ENCODE measurements at regions not wholly inside any gene's neighbourhood (a gene's known extent, or its start where the extent isn't known, plus 50 kb on each side); places are given as distances from the start of the nearest gene placed in this dataset.
"Not testable (repeated sequence)": the region's sequence is repeated elsewhere in the genome, so short reads cannot be mapped to it uniquely, and the experiment has no call there.

GRCh38 chr6:80641591-80641990 lies 535.1 kb downstream of the BCKDHB start:
- DNase-seq (ENCODE audit: low spot score) = no peak

DNA sequence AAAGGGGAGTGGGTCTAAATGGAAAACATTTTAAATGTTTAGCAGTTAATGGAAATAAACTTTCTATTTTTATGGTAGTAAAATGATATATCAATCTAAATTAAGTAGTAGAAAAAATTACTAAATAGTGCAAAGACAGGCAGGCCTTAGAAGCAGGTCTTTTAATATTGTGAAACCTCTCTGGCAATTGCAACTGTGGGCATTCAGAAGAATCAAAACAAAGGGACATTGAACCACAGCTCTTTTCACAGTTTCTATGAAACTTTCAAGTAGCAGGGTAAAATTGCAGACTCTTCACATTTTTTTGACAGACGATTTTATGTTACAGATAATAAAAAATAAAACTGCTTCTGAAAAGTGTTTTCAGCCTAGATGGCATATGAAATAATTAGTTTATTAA lies 533.7 kb downstream of the BCKDHB start:
- no peak for DNase-seq (ENCODE audit: low spot score)

DNA sequence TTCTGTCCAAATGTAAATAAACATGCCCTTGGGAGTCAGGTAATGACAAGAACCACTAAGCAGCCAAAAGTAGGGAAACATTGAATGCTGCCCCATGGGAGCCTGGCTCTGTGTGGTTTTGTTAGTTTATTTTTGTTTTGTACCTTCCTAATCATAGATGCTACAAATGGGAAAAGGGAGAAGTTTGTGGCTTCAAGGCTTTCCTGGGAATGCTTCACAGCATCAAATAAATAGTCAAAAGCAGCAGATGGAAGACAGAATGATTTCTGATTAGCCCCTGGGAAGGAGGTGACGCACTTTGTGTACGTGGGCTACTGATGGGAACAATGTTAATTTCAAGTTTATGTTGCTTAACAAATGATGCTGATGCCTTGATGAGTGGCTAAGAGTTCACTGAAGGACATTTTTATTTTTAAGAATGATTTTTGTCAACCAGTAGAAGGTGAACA lies 532.7 kb downstream of the BCKDHB start:
- no peak for DNase-seq (ENCODE audit: low spot score)

GRCh38 chr6:80638213-80639055 lies 532.0 kb downstream of the BCKDHB start:
- DNase-seq (ENCODE audit: low spot score) = peak; percentile 71

DNA sequence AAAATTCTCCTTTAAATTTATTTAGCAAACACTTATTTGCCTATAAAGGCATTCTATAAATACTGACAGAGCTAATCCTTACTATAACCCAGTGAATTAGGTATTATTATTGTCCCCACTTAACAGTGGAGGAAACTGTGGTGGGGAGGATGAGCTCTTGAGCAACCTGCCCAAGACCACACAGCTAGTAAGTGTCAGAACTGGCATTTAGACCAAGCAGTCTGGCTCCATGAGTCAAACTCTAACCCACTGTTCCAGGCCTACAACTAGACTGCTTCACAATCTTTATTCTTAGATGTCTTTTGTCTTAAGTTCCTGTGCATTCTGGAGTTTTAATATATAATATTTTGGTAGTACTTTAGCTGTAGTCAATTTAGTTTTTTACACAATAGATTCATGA lies 530.8 kb downstream of the BCKDHB start:
- DNase-seq (ENCODE audit: low spot score) = no peak

DNA sequence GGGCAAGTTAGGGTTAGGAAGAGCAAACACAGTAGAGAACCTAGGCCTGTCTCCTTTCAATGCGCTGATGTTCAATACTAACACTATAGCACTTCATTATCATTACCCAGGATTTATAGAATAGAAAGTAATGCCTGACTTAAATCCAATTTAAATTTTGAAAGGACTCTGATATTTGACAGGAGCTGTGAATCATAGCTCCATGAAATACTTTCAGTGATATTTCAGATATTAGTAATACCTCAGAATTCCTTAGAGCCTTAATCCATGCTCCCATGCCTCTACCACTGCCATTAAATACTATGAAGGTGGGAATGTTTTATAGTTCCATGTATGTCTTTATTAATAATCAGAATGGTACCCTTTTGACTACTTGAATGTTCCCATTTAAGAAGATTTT lies 530.2 kb downstream of the BCKDHB start:
- no peak for DNase-seq (ENCODE audit: low spot score)

DNA sequence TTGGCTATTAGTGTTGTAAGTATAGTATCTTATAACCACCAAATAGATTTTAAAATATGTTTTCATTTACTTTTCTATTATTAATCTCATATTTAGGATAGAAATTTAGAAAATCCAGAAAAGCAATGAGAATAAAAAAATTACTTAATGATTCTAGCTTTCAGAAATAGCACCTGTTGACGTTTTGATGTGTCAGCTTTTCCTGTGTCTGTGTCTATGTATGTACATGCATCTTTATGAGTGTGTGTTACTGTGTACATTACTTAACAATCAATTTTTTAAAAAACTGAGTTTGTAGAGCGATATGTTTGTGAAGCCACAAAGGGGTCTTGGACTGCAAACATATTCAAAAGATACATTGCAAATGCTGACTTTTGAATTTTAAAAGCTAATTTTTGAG lies 526.9 kb downstream of the BCKDHB start:
- no peak for DNase-seq (ENCODE audit: low spot score)

GRCh38 chr6:80625405-80625804 lies 518.9 kb downstream of the BCKDHB start:
- DNase-seq (ENCODE audit: low spot score) = no peak

GRCh38 chr6:80623066-80623815 lies 516.8 kb downstream of the BCKDHB start:
- no peak for DNase-seq (ENCODE audit: low spot score)

DNA sequence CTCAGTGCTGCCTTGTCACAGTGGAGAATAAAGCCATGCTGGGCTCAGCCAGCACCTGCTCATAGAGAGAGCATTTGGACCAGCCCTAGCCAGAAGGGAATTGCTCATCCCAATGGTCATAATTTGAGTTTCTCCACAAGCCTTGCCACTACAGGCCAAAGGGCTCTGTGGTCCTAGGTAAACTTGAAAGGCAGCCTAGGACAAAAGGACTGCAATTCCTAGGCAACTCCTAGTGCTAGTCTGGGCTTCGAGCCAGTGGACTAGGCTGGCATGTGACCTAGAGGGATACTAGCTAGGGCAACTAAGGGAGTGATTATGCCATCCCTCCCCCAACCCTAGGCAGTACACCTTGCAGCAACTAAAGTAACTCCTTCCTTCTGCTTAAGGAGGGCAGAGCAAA lies 516.2 kb downstream of the BCKDHB start:
- DNase-seq (ENCODE audit: low spot score) = no peak

- DNase-seq (ENCODE audit: low spot score) = no peak
Observed at GRCh38 chr6:80618953-80619352, 512.5 kb downstream of the BCKDHB start.

- DNase-seq (ENCODE audit: low spot score) = peak; percentile 7
Observed at GRCh38 chr6:80610846-80611245, 504.4 kb downstream of the BCKDHB start.

DNA sequence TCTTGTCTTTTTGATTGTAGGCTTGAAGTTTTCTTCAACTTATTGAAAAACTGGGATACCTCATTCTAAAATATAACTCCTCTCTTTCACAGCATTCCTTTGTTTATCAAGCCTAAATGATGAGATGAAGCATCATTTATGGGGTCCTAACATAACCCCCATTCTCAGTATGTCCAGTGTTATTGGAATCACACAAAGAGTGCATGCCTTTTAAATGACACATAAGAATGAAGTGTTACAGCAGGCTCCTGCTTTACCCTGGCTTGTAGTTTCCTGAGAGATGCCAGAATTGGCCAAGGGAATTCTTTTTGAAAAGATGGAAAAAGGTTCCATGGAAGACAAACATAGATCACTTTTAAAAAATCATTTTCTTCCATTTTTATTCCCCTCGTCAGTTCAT lies 502.4 kb downstream of the BCKDHB start:
- no peak for DNase-seq (ENCODE audit: low spot score)

DNA sequence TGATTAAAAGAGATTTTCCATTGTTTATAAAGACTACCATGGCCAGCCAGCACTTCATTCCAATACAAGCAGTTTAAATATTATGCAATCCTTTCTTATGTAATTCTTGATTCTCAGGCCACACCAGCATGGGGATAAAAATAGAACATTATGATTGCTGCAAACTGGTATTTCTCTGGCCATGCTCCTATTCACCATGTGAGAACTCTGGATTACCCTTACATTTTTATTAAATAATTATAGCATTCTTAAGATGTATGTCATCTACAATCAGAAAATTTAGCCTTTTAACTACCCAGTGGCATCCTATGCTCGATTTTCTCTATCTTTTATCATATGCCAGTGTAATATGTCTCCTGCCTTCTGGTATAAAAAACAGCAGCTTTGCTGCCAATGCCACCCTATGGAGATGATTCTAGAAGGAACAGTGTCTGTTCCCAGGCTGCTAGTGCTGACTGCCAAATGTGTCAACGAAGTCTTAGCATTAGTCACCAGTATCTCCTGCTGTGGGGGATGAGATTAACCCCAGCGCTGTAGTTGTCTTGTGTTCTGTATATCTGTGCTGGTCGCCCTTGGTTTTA lies 501.4 kb downstream of the BCKDHB start:
- DNase-seq (ENCODE audit: low spot score) = peak; percentile 59

DNA sequence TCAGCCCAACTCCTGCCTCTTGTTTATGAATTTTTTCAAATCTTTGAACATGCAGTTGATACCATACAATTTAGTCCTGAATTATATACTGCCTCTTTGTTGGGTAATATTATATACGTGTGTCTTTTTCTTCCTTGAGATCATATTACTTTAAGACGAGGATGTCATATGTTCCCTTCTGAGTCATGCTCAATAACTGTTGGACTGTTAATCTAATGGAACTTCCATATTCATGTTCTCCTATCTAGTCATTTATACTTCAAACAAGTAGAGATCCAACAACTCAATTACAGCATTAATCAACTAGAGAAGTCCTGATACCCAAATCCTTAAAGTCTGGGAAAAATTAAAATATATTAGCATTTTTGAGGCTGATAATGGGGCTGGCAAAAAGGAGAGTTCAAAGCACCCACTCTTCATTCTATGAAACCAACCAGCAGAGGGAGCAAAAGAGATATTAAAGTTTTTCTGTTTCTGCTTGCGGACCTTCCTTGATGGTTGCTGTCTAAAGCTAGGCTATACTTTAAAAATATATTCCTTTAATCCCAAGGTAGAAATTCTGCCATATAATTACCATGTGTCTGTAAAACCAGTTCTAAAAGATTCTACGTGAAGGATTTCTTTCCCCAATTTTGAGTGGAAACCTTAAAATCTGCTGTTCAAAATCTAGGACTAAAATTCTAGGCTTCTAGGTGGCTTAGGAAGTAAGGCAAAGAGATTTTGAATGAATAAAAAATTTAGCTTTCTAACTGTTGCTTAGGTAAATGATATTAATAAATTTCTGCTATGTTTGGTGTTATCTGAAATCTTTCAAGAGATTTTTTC lies 498.9 kb downstream of the BCKDHB start:
- DNase-seq (ENCODE audit: low spot score) = peak; percentile 22

GRCh38 chr6:80603679-80604078 lies 497.2 kb downstream of the BCKDHB start:
- no peak for DNase-seq (ENCODE audit: low spot score)

GRCh38 chr6:80594461-80594860 lies 488.0 kb downstream of the BCKDHB start:
- no peak for DNase-seq (ENCODE audit: low spot score)

- DNase-seq (ENCODE audit: low spot score) = no peak
Observed at GRCh38 chr6:80592436-80592835, 486.0 kb downstream of the BCKDHB start.

DNA sequence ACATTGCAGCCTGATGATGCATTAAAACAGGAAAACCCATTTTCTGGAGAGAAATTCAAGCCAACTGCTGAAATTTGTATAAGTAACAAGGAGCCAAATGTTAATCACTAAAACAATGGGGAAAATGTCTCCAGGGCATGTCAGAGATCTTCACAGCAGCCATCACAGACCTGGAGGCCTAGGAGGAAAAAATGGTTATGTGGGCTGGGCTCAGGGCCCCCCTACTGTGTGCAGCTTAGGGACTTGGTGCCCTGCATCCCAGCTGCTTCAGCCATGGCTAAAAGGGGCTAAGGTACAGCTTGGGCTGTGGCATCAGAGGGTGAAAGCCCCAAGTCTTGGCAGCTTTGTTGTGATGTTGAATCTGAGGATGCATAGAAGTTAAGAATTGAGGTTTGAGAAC lies 479.8 kb downstream of the BCKDHB start:
- no peak for DNase-seq (ENCODE audit: low spot score)

- DNase-seq (ENCODE audit: low spot score) = no peak
Observed at GRCh38 chr6:80579391-80580023, 473.0 kb downstream of the BCKDHB start.

DNA sequence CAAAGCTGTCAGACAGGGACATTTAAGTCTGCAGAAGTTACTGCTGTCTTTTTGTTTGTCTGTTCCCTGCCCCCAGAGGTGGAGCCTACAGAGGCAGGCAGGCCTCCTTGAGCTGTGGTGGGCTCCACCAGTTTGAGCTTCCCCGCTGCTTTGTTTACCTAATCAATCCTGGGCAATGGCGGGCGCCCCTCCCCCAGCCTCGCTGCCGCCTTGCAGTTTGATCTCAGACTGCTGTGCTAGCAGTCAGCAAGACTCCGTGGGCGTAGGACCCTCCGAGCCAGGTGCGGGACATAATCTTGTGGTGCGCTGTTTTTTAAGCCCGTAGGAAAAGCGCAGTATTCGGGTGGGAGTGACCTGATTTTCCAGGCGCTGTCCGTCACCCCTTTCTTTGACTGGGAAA lies 466.8 kb downstream of the BCKDHB start:
- DNase-seq (ENCODE audit: low spot score) = not testable (repeated sequence)
